ENCODE measurements at regions not wholly inside any gene's neighbourhood (a gene's known extent, or its start where the extent isn't known, plus 50 kb on each side); places are given as distances from the start of the nearest gene placed in this dataset.
"Not testable (repeated sequence)": the region's sequence is repeated elsewhere in the genome, so short reads cannot be mapped to it uniquely, and the experiment has no call there.

DNA sequence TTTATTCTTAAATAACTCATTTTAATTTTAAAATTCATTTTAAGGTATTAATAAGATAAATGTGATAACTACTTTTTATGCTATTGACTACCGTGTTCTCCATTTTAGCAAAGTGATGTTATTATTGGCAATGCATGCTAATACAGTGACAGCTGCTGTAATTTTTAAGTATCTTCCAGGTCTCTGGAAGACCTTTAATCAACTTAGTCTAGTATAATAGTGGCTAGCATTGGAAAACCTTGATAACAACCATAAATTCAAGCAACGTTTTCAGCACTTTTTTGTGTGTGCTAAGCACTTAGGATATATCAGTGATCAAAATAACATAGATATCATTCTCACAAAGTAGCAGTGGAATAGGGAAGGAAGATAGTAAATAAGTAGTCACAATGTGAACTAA lies 230.9 kb upstream of the MAGI2 start:
- DNase-seq (ENCODE audit: low read depth, low spot score) = no peak

DNA sequence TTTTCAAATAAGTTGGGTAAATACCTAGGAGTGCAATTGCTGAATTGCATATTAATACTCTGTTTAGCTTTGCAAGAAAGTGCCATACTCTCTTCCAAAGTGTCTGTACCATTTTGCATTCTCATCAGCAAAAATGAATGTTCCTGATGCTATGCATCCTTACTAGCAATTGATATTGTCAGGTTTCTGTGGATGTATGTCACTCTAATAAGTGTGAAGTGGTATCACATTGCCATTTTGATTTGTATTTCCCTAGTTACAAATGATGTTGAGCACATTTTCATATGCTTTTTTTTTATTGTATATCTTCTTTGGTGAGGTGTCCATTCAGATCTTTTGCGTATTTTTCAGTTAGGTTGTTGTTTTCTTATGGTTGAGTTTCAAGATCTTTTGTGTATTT lies 230.4 kb upstream of the MAGI2 start:
- no peak overlapping the region for H3K4me3 ChIP-seq (ENCODE audit: low read length)
- no peak for DNase-seq (ENCODE audit: low read depth, low spot score)

More for the DNA sequence above, 230.9 kb upstream of the MAGI2 start:
- H3K4me3 ChIP-seq (ENCODE audit: low read length) = no peak overlapping the region

DNA sequence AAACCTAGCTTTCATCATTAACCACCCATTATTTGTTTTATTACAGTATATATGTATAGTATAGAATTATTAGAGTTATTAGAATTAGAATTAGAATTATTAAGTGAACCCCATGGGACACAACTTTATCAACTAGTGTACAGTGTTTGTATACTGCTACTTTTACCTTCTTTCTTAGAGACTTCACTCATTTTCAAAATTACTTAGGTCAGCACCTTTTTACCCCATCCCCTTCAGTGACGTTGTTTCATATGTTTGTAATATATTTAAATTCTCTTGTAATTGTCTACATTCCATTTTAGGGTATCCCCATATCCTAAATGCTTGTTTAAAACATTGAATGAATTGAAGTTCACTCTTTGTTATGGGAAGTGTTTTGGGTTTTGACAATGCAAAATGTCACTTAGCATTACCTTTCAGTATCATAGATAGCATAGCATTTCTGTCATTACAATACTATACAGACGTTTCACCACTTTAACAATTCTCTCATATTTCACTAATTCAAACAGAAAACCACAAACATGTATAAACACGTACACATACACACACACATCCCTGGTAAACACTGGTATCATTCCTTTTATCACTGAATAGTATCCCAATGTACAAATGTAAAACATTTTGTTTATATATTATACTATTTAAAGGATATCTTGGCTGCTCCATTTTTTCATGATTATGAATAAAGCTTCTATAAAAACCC lies 229.9 kb upstream of the MAGI2 start:
- H3K4me3 ChIP-seq (ENCODE audit: low read length) = no peak overlapping the region
- no peak for DNase-seq (ENCODE audit: low read depth, low spot score)

DNA sequence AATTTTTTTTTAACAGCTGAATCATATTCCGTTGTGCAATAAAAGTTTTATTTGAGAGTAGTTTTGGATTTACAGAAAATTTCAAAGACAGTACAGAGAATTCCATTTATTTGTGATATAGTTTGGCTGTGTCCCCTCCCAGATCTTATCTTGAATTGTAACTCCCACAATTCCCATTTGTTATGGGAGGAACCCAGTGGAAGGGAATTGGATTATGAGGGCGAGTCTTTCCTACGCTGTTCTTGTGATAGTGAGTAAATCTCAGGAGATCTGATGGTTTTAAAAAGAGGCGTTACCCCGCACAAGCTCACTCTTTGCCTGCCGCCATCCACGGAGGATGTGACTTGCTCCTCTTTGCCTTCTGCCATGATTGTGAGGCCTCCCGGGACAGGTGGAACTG lies 228.0 kb upstream of the MAGI2 start:
- no peak overlapping the region for H3K4me3 ChIP-seq (ENCODE audit: low read length)
- DNase-seq (ENCODE audit: low read depth, low spot score) = no peak

DNA sequence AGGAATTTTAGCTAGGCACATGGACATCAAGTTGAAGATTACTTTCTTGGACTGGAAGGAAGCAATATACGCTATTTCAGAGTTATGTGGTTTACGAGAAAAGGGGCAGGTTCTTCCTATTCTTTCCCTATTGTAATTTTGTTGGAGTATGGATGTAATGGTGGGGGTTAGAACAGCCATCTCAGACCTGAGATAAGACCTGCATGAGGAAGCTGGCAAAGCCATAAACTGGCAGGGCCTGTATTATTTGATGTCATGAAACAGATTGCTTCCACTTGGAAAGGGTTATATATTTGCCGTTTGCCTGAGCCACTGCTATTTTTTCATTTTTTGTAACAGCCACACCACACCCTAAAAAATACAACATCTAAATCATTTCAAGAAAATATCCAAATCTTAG lies 220.5 kb upstream of the MAGI2 start:
- H3K4me3 ChIP-seq (ENCODE audit: low read length) = no peak overlapping the region
- DNase-seq (ENCODE audit: low read depth, low spot score) = no peak

DNA sequence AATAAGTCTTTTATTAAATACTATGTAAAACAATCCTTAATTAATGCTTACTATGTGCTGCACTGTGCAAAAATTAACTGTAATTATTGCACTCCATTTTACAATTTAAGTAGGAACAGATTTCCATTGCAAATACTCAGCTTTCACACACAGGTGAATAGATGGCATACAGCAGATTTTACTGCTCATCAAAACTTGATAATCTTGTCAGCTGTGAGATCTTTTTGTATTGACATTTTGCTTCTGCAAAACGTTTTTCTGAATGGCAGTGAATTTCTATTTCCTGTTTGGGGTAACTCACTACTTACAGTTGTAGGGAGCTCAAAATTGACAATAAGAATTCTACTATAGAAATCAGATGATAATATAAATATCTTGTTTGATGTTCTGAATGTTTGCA lies 220.0 kb upstream of the MAGI2 start:
- no peak for DNase-seq (ENCODE audit: low read depth, low spot score)

DNA sequence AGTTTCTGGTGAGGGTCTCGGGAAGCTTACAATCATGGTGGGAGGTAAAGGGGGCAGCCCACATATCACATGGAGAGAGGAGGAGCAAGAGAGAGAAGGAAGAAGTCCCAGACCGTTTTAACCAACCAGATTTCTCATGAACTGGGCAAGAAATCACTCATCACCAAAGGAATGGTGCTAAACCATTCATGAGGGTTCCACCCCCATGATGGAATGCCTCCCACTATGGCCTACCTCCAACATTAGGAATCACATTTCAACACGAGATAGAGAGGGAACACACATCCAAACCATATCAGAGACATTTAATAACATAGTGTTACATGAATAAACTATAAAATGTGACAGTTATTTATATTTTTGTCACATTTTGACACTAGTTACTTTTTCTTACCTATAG lies 214.8 kb upstream of the MAGI2 start:
- H3K4me3 ChIP-seq (ENCODE audit: low read length) = no peak overlapping the region
- no peak for DNase-seq (ENCODE audit: low read depth, low spot score)

More for the DNA sequence above, 220.0 kb upstream of the MAGI2 start:
- no peak overlapping the region for H3K4me3 ChIP-seq (ENCODE audit: low read length)

DNA sequence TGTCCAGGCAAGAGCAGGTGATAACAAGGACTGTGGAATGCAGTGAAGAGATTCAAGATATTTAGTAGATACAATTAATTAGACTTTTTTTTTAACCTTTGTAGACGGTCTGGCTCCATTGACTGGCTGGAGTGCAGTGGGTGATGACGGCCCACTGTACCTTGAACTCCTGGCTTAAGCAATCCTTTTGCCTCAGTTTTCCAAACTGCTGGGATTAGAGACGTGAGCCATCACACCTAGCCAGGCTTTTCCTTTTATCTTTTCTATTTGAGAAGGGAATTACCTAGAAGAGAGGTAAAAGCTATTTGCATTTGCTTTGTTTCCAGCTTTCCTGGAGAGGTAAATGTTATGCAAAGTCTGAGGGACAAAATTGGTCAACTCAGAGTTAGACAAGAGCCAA lies 213.0 kb upstream of the MAGI2 start:
- no peak overlapping the region for H3K4me3 ChIP-seq (ENCODE audit: low read length)
- DNase-seq (ENCODE audit: low read depth, low spot score) = no peak

DNA sequence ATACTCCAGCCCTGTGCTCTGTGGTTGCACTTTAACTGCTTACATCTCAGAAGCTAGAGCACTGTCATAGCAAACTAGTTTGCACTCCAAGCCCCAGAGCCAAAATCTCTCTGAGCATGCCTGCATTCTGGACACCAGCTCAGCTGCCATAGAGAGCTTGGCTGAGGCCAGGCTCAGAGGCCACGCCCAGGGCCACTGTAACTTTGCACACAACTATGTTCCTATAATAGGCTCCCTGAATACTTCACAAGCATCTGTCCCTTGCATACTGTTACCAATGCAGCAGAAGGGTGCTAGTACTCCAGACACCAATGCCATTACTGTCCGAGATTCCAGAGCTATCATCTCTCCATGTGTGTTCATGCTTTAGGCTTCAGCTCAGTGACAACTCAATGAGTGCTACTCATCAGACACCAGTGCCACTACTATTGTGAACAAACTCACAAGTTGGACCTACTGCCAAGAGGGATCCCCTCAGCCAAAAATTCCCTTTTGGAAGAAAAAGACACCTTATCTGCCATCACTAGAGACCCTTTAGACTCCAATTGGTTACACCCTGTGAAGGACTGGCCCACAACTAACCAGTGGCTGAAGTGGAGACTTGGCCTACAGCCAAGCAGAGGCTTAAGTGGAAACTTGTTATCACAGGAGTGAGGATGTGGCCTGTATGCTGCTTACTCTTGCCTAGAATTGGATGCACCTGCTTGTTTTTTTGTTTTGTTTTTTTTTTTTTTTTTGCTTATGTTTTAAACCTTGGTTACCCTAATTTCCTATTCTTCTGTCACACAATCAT lies 211.6 kb upstream of the MAGI2 start:
- no peak overlapping the region for H3K4me3 ChIP-seq (ENCODE audit: low read length)
- DNase-seq (ENCODE audit: low read depth, low spot score) = no peak

DNA sequence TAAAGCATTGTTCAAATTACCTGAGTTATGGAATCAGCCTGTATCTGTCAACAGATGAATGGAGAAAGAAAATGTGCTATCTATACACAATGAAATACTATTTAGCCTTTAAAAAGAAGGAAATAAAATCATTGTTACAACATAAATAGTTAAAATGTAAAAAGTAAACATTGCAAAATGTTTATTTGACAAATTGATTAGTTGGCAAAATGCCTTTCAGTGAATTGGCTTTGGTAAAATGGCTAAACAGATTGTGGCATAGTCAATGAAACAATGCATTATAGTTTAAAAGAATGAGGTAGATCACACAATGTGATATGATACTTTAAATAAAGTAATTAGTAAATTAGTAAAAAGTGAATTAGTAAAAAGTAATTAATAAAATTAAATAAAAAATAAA lies 204.8 kb upstream of the MAGI2 start:
- H3K4me3 ChIP-seq (ENCODE audit: low read length) = no peak overlapping the region
- no peak for DNase-seq (ENCODE audit: low read depth, low spot score)

DNA sequence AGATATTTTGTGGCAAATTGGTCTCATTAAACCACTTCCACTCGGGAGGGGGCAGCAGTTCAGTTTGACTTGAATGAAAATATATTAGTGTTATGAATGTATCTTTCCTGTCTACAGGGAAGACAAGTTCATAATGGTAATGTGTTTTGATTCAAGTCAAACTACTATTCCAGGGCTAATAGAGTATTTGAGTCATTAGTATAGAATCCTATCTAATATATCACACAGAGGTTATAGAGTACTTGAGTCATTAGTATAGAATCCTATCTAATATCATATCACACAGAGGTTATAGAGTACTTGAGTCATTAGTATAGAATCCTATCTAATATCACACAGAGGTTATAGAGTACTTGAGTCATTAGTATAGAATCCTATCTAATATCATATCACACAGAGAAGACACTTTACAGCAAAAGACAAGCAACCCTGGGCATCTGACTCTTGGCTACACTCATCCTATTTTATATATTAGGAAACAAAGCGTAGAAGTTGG lies 199.7 kb upstream of the MAGI2 start:
- H3K4me3 ChIP-seq (ENCODE audit: low read length) = no peak overlapping the region
- no peak for DNase-seq (ENCODE audit: low read depth, low spot score)

DNA sequence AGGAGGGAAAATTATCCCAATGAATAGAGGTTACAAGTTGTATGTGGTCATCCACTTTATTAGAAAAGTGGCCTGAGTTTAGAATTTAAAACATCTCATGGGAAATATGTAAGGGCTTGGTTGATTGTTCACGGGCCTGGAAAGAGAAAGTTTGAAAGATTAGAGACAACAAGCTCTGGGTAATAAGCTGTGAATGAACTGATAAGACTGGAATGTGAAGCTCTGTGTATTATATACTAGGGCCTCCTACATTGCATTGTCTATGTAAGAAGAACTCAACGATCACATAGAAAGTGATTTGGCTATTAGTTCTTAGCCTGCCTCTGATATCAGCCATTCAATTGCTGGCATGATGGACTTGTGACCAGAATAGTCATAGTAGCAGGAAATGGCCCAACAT lies 199.2 kb upstream of the MAGI2 start:
- no peak for DNase-seq (ENCODE audit: low read depth, low spot score)

DNA sequence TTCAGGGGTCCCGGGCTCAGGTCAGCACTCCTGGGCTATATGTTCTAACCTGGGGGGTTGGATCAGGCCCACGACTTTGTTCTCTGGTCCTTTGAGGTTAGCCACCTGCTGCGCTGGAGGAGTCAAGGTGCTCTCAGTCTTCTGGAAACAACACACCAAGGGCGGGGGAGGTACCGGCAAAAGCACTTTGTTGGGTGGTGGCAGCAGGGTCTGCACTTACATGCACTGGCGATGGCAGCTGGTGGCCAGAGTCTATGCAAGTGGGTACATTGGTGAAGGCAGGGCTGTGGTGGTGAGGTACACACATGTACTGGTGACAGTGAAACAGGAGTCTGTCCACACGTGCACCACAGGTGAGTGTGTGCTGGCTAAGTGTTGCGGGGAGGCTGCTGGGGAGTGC lies 194.2 kb upstream of the MAGI2 start:
- no peak for DNase-seq (ENCODE audit: low read depth, low spot score)
- no peak overlapping the region for H3K4me3 ChIP-seq (ENCODE audit: low read length)

More for the DNA sequence above, 199.2 kb upstream of the MAGI2 start:
- H3K4me3 ChIP-seq (ENCODE audit: low read length) = no peak overlapping the region

DNA sequence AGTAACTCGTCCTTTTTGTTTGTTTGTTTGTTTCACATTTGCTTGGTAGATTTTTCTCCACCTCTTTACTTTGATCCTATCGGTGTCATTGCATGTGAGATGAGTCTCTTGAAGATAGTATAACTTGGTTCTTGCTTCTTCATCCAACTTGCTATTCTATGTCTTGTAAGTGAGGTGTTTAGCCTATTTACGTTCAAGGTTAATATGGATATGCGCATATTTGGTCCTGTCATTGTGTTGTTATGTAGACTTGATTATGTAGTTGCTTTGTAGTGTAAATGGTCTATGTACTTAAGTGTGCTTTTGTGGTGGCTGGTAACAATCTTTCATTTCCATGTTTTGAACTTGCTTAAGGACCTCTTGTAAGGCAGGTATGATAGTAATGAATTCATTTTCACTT lies 192.8 kb upstream of the MAGI2 start:
- no peak for DNase-seq (ENCODE audit: low read depth, low spot score)
- no peak overlapping the region for H3K4me3 ChIP-seq (ENCODE audit: low read length)

DNA sequence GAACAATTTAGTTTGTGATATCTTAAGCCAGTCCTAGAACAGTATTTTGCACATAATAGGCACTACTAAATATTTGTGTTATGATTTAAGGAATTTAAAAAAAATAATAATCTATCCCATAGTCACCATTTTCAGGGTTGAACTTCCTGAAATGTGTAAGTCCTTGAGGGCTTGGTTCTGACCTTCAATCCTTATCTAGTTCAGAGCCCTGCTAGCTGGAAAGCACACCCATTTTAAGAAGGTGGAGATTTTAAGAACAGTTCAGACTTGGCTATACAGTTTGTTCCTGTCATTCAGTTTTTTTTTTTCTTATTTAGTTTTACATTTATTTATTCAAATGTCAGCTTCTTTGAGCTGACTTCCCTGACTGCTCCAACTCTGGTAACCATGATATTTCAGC lies 183.4 kb upstream of the MAGI2 start:
- H3K4me3 ChIP-seq (ENCODE audit: low read length) = no peak overlapping the region
- DNase-seq (ENCODE audit: low read depth, low spot score) = no peak

DNA sequence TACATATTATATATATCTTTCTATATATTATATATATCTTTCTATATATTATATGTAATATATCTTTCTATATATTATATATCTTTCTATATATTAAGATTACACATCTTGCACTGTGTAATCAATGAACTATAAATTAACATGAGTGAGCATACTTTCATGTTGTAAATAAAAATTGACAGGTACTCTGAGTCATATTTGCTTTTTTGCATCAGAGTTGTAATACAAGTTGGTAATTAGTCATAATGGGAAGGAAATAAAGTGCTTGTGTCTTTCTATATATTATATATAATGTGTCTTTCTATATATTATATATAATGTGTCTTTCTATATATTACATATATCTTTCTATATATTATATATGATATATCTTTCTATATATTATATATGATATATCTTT lies 172.5 kb upstream of the MAGI2 start:
- not testable (repeated sequence) for H3K4me3 ChIP-seq (ENCODE audit: low read length); DNase-seq (ENCODE audit: low read depth, low spot score)

DNA sequence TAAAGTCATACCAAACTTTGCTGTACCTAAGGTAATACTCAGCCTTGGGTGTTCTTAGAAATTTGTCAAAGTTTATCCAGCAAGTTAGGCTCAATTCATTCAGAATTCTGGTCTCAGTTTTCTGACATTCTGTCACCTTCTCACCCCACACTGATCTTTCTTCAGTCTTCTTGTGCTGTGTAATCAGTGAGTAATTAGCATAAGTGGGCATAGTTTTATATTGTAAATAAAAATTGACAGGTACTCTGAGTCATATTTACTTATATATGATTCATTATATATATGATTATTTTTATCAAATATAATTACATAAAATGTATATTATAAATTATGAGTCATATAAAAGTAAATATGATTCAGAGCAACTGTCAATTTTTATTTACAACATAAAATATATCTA lies 170.9 kb upstream of the MAGI2 start:
- DNase-seq (ENCODE audit: low read depth, low spot score) = no peak
- H3K4me3 ChIP-seq (ENCODE audit: low read length) = no peak overlapping the region

DNA sequence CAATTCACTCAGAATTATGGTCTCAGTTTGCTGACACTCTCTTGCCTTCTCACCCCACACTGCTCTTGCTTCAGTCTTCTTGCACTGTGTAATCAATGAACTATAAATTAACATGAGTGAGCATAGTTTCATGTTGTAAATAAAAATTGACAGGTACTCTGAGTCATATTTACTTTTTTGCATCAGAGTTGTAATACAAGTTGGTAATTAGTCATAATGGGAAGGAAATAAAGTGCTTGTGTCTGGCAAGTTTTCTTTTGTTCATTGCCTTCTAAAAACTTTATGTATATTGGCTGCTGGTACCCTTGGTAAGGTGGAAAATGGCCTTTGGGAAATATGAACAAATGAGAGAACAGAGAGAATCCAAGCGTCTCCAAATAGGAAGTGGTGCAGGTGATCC lies 169.3 kb upstream of the MAGI2 start:
- H3K4me3 ChIP-seq (ENCODE audit: low read length) = no peak overlapping the region
- DNase-seq (ENCODE audit: low read depth, low spot score) = no peak

DNA sequence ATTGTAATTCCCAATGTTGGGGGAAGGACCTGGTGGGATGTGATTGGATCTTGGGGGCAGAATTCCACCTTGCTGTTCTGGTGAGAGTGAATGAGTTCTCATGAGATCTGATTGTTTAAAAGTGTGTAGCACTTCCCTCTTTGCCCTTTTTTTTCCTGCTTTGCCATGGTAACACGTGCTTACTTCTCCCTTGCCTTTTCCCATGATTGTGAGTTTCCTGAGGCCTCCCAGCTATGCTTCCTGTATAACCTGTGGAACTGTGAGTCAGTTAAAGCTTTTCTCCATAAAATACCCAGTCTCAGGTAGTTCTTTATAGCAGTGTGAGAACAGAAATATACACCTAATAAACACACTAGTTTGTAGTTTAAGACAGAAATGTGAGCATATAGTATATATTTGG lies 166.8 kb upstream of the MAGI2 start:
- H3K4me3 ChIP-seq (ENCODE audit: low read length) = no peak overlapping the region
- DNase-seq (ENCODE audit: low read depth, low spot score) = no peak

DNA sequence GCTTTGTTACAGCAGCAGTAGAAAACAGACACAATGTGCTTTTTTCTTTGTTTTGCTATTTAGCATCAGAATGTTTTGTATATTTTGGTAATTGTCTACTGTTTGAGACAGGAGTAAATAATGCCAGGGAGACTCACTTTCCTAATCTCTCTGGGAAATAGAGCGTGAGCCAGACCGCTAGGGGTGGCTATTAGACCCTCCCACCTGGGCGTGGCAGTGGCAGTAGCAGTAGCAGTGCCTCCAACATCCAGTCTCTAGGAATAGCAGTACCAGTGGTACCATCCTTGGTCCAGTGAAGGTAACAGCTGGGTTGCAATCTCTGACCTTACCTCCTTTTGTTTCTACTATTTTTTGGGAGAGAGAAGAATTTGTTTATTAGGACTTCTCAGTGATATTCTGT lies 165.7 kb upstream of the MAGI2 start:
- no peak for DNase-seq (ENCODE audit: low read depth, low spot score)
- H3K4me3 ChIP-seq (ENCODE audit: low read length) = no peak overlapping the region
